ENCODE measurements at regions not wholly inside any gene's neighbourhood (a gene's known extent, or its start where the extent isn't known, plus 50 kb on each side); places are given as distances from the start of the nearest gene placed in this dataset.

DNA sequence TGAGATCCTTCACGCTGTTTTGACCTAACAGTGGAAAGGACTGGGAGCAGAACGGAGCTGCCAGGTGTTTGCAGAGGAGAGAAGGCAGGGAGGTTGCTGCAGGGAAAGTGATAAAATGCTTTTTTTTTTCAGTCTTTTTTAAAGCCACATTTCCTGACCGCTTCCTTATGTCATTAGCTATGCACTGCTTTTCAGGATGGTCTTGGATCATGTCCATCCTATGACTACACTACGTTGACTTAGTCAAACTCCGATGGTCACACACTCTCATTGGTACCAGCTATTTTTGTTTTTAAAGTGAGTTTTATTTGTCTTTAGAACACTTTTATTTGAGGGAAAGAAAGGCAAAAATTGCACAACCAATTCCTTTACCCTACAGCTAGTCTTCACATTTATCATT lies 89.2 kb upstream of the EXOC2 start:
- TF ChIP-seq MYBL2 (CRISPR knock-in tag; IDR thresholded peaks at IDR 0.05) (no peak), CTCF (IDR thresholded peaks at IDR 0.05) (no peak), NR1H2 (CRISPR knock-in tag; IDR thresholded peaks at IDR 0.05) (no peak), ZMAT4 (CRISPR knock-in tag; IDR thresholded peaks at IDR 0.05) (no peak), GABPB1 (CRISPR knock-in tag; IDR thresholded peaks at IDR 0.05) (no peak), ZNF416 (CRISPR knock-in tag; IDR thresholded peaks at IDR 0.05) (no peak), MXD4 (CRISPR knock-in tag; IDR thresholded peaks at IDR 0.05; ENCODE audit: borderline replicate concordance) (no peak), ZNF121 (CRISPR knock-in tag; IDR thresholded peaks at IDR 0.05) (no peak), ZNF396 (CRISPR knock-in tag; IDR thresholded peaks at IDR 0.05; ENCODE audit: borderline replicate concordance) (no peak), NR3C1 (CRISPR knock-in tag; conservative IDR thresholded peaks at IDR 0.05; ENCODE audit: low read depth) (no peak)
- TF ChIP-seq, protein P1, sequence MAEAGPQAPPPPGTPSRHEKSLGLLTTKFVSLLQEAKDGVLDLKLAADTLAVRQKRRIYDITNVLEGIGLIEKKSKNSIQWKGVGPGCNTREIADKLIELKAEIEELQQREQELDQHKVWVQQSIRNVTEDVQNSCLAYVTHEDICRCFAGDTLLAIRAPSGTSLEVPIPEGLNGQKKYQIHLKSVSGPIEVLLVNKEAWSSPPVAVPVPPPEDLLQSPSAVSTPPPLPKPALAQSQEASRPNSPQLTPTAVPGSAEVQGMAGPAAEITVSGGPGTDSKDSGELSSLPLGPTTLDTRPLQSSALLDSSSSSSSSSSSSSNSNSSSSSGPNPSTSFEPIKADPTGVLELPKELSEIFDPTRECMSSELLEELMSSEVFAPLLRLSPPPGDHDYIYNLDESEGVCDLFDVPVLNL (CRISPR knock-in tag; IDR thresholded peaks at IDR 0.05; ENCODE audit: borderline replicate concordance, low read depth), result no peak
- TF ChIP-seq, protein P2, sequence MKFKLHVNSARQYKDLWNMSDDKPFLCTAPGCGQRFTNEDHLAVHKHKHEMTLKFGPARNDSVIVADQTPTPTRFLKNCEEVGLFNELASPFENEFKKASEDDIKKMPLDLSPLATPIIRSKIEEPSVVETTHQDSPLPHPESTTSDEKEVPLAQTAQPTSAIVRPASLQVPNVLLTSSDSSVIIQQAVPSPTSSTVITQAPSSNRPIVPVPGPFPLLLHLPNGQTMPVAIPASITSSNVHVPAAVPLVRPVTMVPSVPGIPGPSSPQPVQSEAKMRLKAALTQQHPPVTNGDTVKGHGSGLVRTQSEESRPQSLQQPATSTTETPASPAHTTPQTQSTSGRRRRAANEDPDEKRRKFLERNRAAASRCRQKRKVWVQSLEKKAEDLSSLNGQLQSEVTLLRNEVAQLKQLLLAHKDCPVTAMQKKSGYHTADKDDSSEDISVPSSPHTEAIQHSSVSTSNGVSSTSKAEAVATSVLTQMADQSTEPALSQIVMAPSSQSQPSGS (CRISPR knock-in tag; IDR thresholded peaks at IDR 0.05; ENCODE audit: borderline replicate concordance, low read depth), result no peak
- TF ChIP-seq, protein P3, sequence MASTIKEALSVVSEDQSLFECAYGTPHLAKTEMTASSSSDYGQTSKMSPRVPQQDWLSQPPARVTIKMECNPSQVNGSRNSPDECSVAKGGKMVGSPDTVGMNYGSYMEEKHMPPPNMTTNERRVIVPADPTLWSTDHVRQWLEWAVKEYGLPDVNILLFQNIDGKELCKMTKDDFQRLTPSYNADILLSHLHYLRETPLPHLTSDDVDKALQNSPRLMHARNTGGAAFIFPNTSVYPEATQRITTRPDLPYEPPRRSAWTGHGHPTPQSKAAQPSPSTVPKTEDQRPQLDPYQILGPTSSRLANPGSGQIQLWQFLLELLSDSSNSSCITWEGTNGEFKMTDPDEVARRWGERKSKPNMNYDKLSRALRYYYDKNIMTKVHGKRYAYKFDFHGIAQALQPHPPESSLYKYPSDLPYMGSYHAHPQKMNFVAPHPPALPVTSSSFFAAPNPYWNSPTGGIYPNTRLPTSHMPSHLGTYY (CRISPR knock-in tag; IDR thresholded peaks at IDR 0.05), result no peak
